H9 (cell line): ENCODE measurements at regions not wholly inside any gene's neighbourhood (a gene's known extent, or its start where the extent isn't known, plus 50 kb on each side); places are given as distances from the start of the nearest gene placed in this dataset.

Experiments used
- DNase-seq: peaks from one replicate; pipeline ENCODE4 v3.0.0-alpha.2; 2017
- H2AFZ ChIP-seq: one replicate; pipeline ENCODE4 v1.6.1; 2013; ENCODE audit warnings: mild to moderate bottlenecking, low read length, control low read depth, moderate library complexity
- H2AK5ac ChIP-seq: 2 replicates; pipeline ENCODE4 v1.6.1; 2013; ENCODE audit warnings: low read length, control low read depth, mixed read lengths; ENCODE audit not compliant: insufficient read length
- H2BK120ac ChIP-seq: one replicate; pipeline ENCODE4 v1.6.1; 2013; ENCODE audit warnings: low read depth, mild to moderate bottlenecking, low read length, control low read depth, inconsistent platforms; ENCODE audit not compliant: poor library complexity, severe bottlenecking
- H2BK12ac ChIP-seq: 2 replicates; pipeline ENCODE4 v1.6.1; 2013; ENCODE audit warnings: low read length, control low read depth, mixed read lengths, low read depth; ENCODE audit not compliant: insufficient read length
- H2BK15ac ChIP-seq: 2 replicates; pipeline ENCODE4 v1.6.1; 2013; ENCODE audit warnings: low read depth, low read length, control low read depth
- H2BK20ac ChIP-seq: one replicate; pipeline ENCODE4 v1.6.1; 2013; ENCODE audit warnings: low read depth, mild to moderate bottlenecking, low read length, control low read depth, inconsistent platforms; ENCODE audit not compliant: poor library complexity, severe bottlenecking
- H2BK5ac ChIP-seq: 2 replicates; pipeline ENCODE4 v1.6.1; 2013; ENCODE audit warnings: low read length, control low read depth, mixed read lengths; ENCODE audit not compliant: insufficient read length
- H3K14ac ChIP-seq: 2 replicates; pipeline ENCODE4 v1.6.1; 2013; ENCODE audit warnings: low read length, control low read depth; ENCODE audit not compliant: insufficient read depth
- H3K18ac ChIP-seq: 2 replicates; pipeline ENCODE4 v1.6.1; 2013; ENCODE audit warnings: low read depth, mild to moderate bottlenecking, mixed read lengths, low read length, control low read depth; ENCODE audit not compliant: insufficient read length
- H3K23ac ChIP-seq: 2 replicates; pipeline ENCODE4 v1.6.1; 2013; ENCODE audit warnings: low read length, control low read depth, mixed read lengths, low read depth; ENCODE audit not compliant: insufficient read length
- H3K23me2 ChIP-seq: 2 replicates; pipeline ENCODE4 v1.6.1; 2013; ENCODE audit warnings: low read depth, mild to moderate bottlenecking, mixed read lengths, low read length, control low read depth; ENCODE audit not compliant: insufficient read length, poor library complexity, severe bottlenecking
- H3K27ac ChIP-seq: 2 replicates; pipeline ENCODE4 v1.5.1; 2013; ENCODE audit warnings: low read length, control low read depth, mixed read lengths, low read depth; ENCODE audit not compliant: insufficient read length
- H3K27me3 ChIP-seq: 2 replicates; pipeline ENCODE4 v1.6.1; 2013; ENCODE audit warnings: low read length, control low read depth, inconsistent platforms; ENCODE audit not compliant: insufficient read depth
- H3K4ac ChIP-seq: 2 replicates; pipeline ENCODE4 v1.6.1; 2013; ENCODE audit warnings: low read depth, mild to moderate bottlenecking, control low read depth, inconsistent platforms, low read length, moderate library complexity
- H3K4me1 ChIP-seq: 2 replicates; pipeline ENCODE4 v1.6.1; 2013; ENCODE audit warnings: low read length, control low read depth, inconsistent platforms; ENCODE audit not compliant: insufficient read depth
- H3K4me2 ChIP-seq: 2 replicates; pipeline ENCODE4 v1.6.1; 2013; ENCODE audit warnings: low read length, control low read depth, mixed read lengths; ENCODE audit not compliant: insufficient read length, insufficient read depth
- H3K56ac ChIP-seq: 2 replicates; pipeline ENCODE4 v1.6.1; 2013; ENCODE audit warnings: low read depth, mild to moderate bottlenecking, mixed read lengths, low read length, control low read depth; ENCODE audit not compliant: insufficient read length
- H3K79me1 ChIP-seq: 2 replicates; pipeline ENCODE4 v1.6.1; 2013; ENCODE audit warnings: low read depth, mild to moderate bottlenecking, moderate library complexity, low read length, control low read depth, inconsistent platforms; ENCODE audit not compliant: insufficient read depth, poor library complexity, severe bottlenecking
- H3K79me2 ChIP-seq: 2 replicates; pipeline ENCODE4 v1.6.1; 2013; ENCODE audit warnings: low read length, control low read depth, inconsistent platforms; ENCODE audit not compliant: insufficient read depth
- H3K9ac ChIP-seq: 2 replicates; pipeline ENCODE4 v1.6.1; 2013; ENCODE audit warnings: low read length, control low read depth, mixed read lengths; ENCODE audit not compliant: insufficient read length; ENCODE audit errors: extremely low read depth
- H3K9me3 ChIP-seq: one replicate; pipeline ENCODE4 v1.6.1; 2013; ENCODE audit warnings: low read depth, low read length, inconsistent platforms; ENCODE audit not compliant: control insufficient read depth
- H3T11ph ChIP-seq: one replicate; pipeline ENCODE4 v1.6.1; 2013; ENCODE audit warnings: mild to moderate bottlenecking, low read length, control low read depth, inconsistent platforms
- H4K20me1 ChIP-seq: one replicate; pipeline ENCODE4 v1.6.1; 2013; ENCODE audit not compliant: control insufficient read depth, insufficient read length, insufficient read depth
- H4K5ac ChIP-seq: 2 replicates; pipeline ENCODE4 v1.6.1; 2013; ENCODE audit warnings: low read depth, mild to moderate bottlenecking, mixed read lengths, low read length, control low read depth; ENCODE audit not compliant: insufficient read length
- H4K8ac ChIP-seq: replicated peaks from 2 replicates; pipeline ENCODE4 v1.6.1; 2013; ENCODE audit warnings: low read length, control low read depth, mixed read lengths, low read depth; ENCODE audit not compliant: insufficient read length
- H4K91ac ChIP-seq: 2 replicates; pipeline ENCODE4 v1.6.1; 2013; ENCODE audit warnings: low read depth, mild to moderate bottlenecking, moderate library complexity, mixed read lengths, low read length, control low read depth; ENCODE audit not compliant: insufficient read length
- H3K27ac Mint-ChIP-seq, 3 experiments: 2 replicates in 2 of 3; 3 replicates in 1 of 3; pipeline ENCODE4 v1.8.0; 2020 to 2021; ENCODE audit warnings: mixed read lengths in 3 of 3, mild to moderate bottlenecking in 1 of 3, moderate library complexity in 1 of 3
- H3K27me3 Mint-ChIP-seq: 2 replicates; pipeline ENCODE4 v1.8.0; 2021; ENCODE audit warnings: low read depth, mild to moderate bottlenecking, moderate library complexity, mixed read lengths
- H3K36me3 Mint-ChIP-seq, 3 experiments: 2 replicates in 2 of 3; 3 replicates in 1 of 3; pipeline ENCODE4 v1.8.0; 2020 to 2021; ENCODE audit warnings: low read depth in 3 of 3, mixed read lengths in 3 of 3; ENCODE audit not compliant: insufficient read depth in 1 of 3
- H3K4me1 Mint-ChIP-seq, 2 experiments: 2 replicates each; pipeline ENCODE4 v1.8.0; 2020; ENCODE audit warnings: mixed read lengths in 2 of 2
- H3K4me3 Mint-ChIP-seq, 2 experiments: 2 replicates in 1 of 2; 3 replicates in 1 of 2; pipeline ENCODE4 v1.8.0; 2020 to 2021; ENCODE audit warnings: mild to moderate bottlenecking in 2 of 2, mixed read lengths in 2 of 2, moderate library complexity in 1 of 2
- H3K9me3 Mint-ChIP-seq, 2 experiments: 2 replicates in 1 of 2; 3 replicates in 1 of 2; pipeline ENCODE4 v1.8.0; 2020; ENCODE audit warnings: mild to moderate bottlenecking in 2 of 2, mixed read lengths in 2 of 2, moderate library complexity in 1 of 2
- CTCF ChIP-seq: fragments of 200-600 bp; sonication (generic); conservative IDR thresholded peaks from 3 replicates; pipeline ENCODE4 v1.8.0; 2021; ENCODE audit warnings: antibody characterized with exemption, mild to moderate bottlenecking
- WGBS: extraction: QIAGEN DNeasy Blood & Tissue Kit; methylation state at CpG from one replicate; pipeline ENCODE4 v1.1.7; 2013; ENCODE audit warnings: missing lambda C conversion rate, low lambda C conversion rate, mixed read lengths; ENCODE audit not compliant: insufficient read length; ENCODE audit errors: extremely low coverage; 5-methylcytosine and 5-hydroxymethylcytosine counted together

DNA sequence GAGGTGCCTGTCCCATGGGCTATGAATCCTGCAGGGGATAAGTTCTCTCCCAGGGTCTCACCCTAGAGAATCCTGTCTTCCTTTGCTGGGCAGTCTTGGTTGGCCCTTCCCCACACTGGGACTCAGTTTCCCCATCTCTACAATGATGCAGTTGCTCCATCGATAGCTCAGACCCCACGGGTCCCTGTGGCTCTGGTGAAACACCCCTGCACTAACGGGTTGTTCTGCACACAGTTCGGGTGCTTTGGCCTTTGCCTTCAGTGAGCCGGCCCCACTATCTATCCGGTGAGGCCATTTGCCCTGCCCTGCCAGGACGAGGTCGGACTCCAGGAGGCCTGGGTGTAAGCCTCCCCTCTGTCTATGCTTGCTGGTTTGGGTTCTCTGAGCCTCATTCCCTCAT is 76.5 kb upstream of the PCBD1 start:
- Histone ChIP-seq H2BK15ac (no peak overlapping the region), H3K79me2 (no peaks in the 10 kb centered on the region), H3K23me2 (no peaks in the 10 kb centered on the region), H4K5ac (no peak overlapping the region), H2AFZ (no peak overlapping the region), H4K20me1 (no peaks in the 10 kb centered on the region), H4K8ac (no peak overlapping the region), H3K18ac (no peak overlapping the region), H3K56ac (no peak overlapping the region), H2BK5ac (no peak overlapping the region), H2BK12ac (no peak overlapping the region), H3K4me2 (no peak overlapping the region), H3K27me3 (no peaks in the 10 kb centered on the region), H4K91ac (no peak overlapping the region), H3K27ac (no peak overlapping the region), H2AK5ac (no peak overlapping the region), H2BK120ac (no peak overlapping the region), H3K9ac (no peak overlapping the region), H2BK20ac (no peak overlapping the region), H3K4me1 (no peaks in the 10 kb centered on the region), H3K9me3 (no peaks in the 10 kb centered on the region), H3K4ac (no peak overlapping the region), H3T11ph (no peak overlapping the region), H3K79me1 (no peaks in the 10 kb centered on the region), H3K14ac (no peak overlapping the region), H3K23ac (no peak overlapping the region)
- no peak for DNase-seq
- no peak for TF ChIP-seq CTCF
- H3K36me3 Mint-ChIP-seq, result no peaks in the 10 kb centered on the region
- peaks cover 17 to 28% of the 10 kb centered on the region in 2 experiments for H3K4me1 Mint-ChIP-seq
- no peaks in the 10 kb centered on the region for H3K9me3 Mint-ChIP-seq
- no CpG with 5 or more reads among the region's 8 CpGs for WGBS
- no peak overlapping the region for H3K27ac Mint-ChIP-seq
- no peak overlapping the region for H3K4me3 Mint-ChIP-seq
- H3K27me3 Mint-ChIP-seq, result peaks cover 70% of the 10 kb centered on the region
